ENCODE measurements at regions not wholly inside any gene's neighbourhood (a gene's known extent, or its start where the extent isn't known, plus 50 kb on each side); places are given as distances from the start of the nearest gene placed in this dataset.
A peak's percentile ranks its signal among the peaks of the same experiment; 100 is the strongest.

DNA sequence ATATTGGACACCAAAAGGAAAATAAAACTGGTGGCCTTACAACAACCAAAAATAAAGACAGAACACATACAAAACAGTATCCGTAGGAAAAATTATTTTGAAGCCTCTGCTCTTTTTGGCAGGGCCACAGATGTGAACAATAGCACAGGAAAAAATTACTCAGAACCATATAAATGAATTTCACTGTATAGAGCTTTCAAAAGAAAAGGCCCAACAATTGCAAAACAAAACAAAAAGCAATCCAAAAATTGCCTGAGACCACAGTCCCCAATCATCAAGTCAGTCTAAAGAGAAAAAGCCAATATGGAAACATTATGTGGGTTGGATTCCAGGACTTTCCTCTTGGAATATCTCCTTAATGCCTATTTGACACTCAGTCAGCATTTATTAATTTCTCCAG is 243.8 kb downstream of the CEMIP2 start:
- ATAC-seq = no peak
- Histone ChIP-seq H3K9me3 (no peaks in the 10 kb centered on the region), H3K4me3 (no peak overlapping the region), H3K4me1 (no peaks in the 10 kb centered on the region), H3K4me2 (no peak overlapping the region), H3K27ac (no peak overlapping the region)
- POLR2A ChIA-PET = no interaction called here
- no peak for DNase-seq (ENCODE audit: low read depth in 1 of 2, low spot score in 1 of 2)
- WGBS (ENCODE audit: missing lambda C conversion rate) = 0% methylated on average over 1 of the region's 1 CpG
- CTCF ChIA-PET = interaction anchor here (1.4 to 1.8 kb wide), 3 partner anchors 11 to 239 kb away, joined by 3 to 7 read pairs (median 3); no protein-coding TSS in a partner anchor
- no peak for TF ChIP-seq CEBPB (IDR thresholded peaks at IDR 0.05)
- FAIRE-seq = no peak

DNA sequence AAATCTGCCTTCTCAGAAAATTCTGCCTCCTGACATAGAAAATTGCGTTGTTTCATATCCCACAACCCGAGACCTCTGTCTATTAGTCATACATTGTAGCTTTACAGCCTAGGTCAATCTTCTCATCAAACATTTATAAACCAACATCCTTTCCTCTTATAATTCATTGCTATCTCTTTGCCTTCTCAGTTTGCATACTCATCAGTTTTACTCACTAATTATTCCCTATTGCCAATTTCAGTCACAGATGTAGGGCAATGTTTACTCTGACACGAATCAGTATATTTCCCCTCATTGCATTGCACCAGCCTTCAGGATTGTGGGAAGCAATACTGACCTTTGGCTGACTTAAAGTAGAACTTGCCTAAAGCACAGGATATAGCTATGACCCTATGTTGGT is 247.2 kb downstream of the CEMIP2 start:
- 32% methylated on average over 3 of the region's 3 CpGs for WGBS (ENCODE audit: missing lambda C conversion rate)
- no peaks in the 10 kb centered on the region for H3K9me3 ChIP-seq
- no peaks in the 10 kb centered on the region for H3K4me1 ChIP-seq
- ChIA-PET CTCF (no interaction called here), POLR2A (no interaction called here)
- ATAC-seq = no peak
- TF ChIP-seq RAD21 (conservative IDR thresholded peaks at IDR 0.05 in 1 of 2, IDR thresholded peaks at IDR 0.05 in 1 of 2) (no peak), MAFK (IDR thresholded peaks at IDR 0.05; ENCODE audit: partially characterized antibody) (peak; percentile 62), NR3C1 (IDR thresholded peaks at IDR 0.05) (no peak), PHF8 (IDR thresholded peaks at IDR 0.05; ENCODE audit: borderline replicate concordance, low read depth) (no peak), RFX5 (IDR thresholded peaks at IDR 0.05) (no peak), ZC3H11A (IDR thresholded peaks at IDR 0.05) (no peak), ESRRA (IDR thresholded peaks at IDR 0.05; ENCODE audit: borderline replicate concordance, low read length) (no peak)
- FAIRE-seq = no peak
- no peak overlapping the region for H3K4me3 ChIP-seq
- H3K4me2 ChIP-seq = no peak overlapping the region
- DNase-seq (ENCODE audit: low read depth in 1 of 2, low spot score in 1 of 2) = no peak
- no peak overlapping the region for H3K27ac ChIP-seq

DNA sequence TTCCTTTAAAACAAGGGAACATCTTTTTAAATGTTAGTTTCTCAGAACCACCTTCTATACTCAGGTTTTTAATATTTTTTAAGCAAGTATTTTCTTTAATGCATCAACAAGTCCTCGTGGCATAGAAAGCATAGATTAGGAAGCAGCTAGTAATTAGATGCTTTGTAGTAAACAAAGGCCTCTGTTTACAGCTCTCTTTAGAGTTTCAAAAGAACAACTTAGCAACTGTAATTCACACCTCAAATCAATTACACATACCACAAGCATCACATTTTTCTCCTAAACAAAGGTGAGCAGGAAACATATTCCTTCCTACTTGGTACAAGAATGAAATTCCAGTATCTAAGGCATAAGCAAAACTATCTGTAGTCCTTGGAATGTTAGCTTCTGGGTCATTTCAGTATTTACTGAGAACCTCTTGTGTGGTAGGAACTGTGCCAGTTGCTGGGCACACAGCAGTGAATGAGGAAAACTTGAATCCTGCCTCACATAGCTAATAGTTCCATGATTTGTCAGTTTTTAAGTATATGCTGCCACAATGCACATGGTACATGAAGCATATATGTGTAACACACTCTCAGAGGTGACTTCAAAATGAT is 249.1 kb downstream of the CEMIP2 start:
- Histone ChIP-seq H3K27ac (no peak overlapping the region), H3K4me3 (no peak overlapping the region), H3K4me2 (no peak overlapping the region), H3K4me1 (no peaks in the 10 kb centered on the region), H3K9me3 (no peaks in the 10 kb centered on the region)
- ChIA-PET CTCF (interaction anchor here (0.9 kb wide), 2 partner anchors 13 to 21 kb away, joined by 3 read pairs; no protein-coding TSS in a partner anchor), POLR2A (no interaction called here)
- ATAC-seq (no peak), DNase-seq (ENCODE audit: low read depth in 1 of 2, low spot score in 1 of 2) (no peak), FAIRE-seq (no peak)
- no peak for TF ChIP-seq JUN (IDR thresholded peaks at IDR 0.05)
- TF ChIP-seq, protein P1, sequence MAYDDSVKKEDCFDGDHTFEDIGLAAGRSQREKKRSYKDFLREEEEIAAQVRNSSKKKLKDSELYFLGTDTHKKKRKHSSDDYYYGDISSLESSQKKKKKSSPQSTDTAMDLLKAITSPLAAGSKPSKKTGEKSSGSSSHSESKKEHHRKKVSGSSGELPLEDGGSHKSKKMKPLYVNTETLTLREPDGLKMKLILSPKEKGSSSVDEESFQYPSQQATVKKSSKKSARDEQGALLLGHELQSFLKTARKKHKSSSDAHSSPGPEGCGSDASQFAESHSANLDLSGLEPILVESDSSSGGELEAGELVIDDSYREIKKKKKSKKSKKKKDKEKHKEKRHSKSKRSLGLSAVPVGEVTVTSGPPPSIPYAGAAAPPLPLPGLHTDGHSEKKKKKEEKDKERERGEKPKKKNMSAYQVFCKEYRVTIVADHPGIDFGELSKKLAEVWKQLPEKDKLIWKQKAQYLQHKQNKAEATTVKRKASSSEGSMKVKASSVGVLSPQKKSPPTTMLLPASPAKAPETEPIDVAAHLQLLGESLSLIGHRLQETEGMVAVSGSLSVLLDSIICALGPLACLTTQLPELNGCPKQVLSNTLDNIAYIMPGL (CRISPR knock-in tag; IDR thresholded peaks at IDR 0.05; ENCODE audit: borderline replicate concordance) = no peak
- TF ChIP-seq ZNF302 (CRISPR knock-in tag; IDR thresholded peaks at IDR 0.05) = no peak
- TF ChIP-seq POLR2A (IDR thresholded peaks at IDR 0.05; ENCODE audit: low read length) = no peak
- TF ChIP-seq EHMT2 (IDR thresholded peaks at IDR 0.05; ENCODE audit: low read depth) = no peak
- no peak for TF ChIP-seq TFCP2L1 (CRISPR knock-in tag; IDR thresholded peaks at IDR 0.05)
- TF ChIP-seq JUNB (IDR thresholded peaks at IDR 0.05) = no peak
- TF ChIP-seq CEBPB (IDR thresholded peaks at IDR 0.05) = no peak
- no peak for TF ChIP-seq RNF2 (IDR thresholded peaks at IDR 0.05; ENCODE audit: borderline replicate concordance, low read depth)
- 3% methylated on average over 1 of the region's 1 CpG for WGBS (ENCODE audit: missing lambda C conversion rate)

DNA sequence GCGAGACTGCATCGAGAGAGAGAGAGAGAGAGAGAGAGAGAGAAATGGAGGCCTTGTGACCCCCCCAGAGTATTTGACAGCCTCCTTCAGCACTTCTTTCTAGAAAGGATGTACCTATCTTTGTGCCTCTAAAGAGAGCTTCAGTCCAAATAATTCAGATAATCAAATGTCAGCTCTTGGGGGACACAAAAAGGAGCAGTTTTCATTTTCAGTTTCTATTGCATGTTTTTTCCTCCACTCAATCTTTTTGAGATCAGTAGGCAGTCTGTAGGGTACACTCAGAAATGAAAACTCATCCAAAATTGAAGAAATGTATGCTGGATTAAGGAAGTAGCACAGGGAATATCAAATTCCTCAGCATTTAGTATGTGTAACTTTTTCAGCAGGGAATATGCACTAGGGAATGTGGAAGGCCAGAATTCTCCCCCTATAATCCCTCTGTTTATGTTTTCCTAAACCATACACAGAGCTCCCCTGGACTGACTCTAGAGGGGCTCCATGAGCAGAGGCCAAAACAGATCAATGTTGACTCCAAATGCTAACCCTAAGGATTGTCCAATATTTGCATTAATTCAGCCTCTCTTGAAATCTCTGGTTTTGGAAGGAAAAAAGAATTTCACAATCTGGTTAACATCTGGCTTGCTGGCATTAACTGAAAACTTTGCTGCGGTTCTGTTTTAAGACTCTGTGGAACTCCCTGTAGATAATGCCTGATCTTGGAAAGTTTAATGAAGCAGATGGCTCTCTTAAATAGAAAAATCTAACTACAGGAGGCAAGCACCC is 250.1 kb downstream of the CEMIP2 start:
- POLR2A ChIA-PET = no interaction called here
- no peak for ATAC-seq
- no peak for TF ChIP-seq NFE2L2 (conservative IDR thresholded peaks at IDR 0.05; ENCODE audit: low read length)
- TF ChIP-seq, protein P2, sequence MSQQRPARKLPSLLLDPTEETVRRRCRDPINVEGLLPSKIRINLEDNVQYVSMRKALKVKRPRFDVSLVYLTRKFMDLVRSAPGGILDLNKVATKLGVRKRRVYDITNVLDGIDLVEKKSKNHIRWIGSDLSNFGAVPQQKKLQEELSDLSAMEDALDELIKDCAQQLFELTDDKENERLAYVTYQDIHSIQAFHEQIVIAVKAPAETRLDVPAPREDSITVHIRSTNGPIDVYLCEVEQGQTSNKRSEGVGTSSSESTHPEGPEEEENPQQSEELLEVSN (IDR thresholded peaks at IDR 0.05; ENCODE audit: borderline replicate concordance, low read depth) = no peak
- TF ChIP-seq RNF2 (IDR thresholded peaks at IDR 0.05; ENCODE audit: borderline replicate concordance, low read depth) = no peak
- TF ChIP-seq PHF8 (IDR thresholded peaks at IDR 0.05; ENCODE audit: borderline replicate concordance, low read depth) = no peak
- TF ChIP-seq CHD2 (IDR thresholded peaks at IDR 0.05; ENCODE audit: low read length, partially characterized antibody) = no peak
- no peak for TF ChIP-seq MAFK (IDR thresholded peaks at IDR 0.05; ENCODE audit: partially characterized antibody)
- TF ChIP-seq ZC3H11A (IDR thresholded peaks at IDR 0.05) = no peak
- no peak for TF ChIP-seq CBX2 (IDR thresholded peaks at IDR 0.05; ENCODE audit: borderline replicate concordance, low read depth)
- no peak for TF ChIP-seq SREBF2 (IDR thresholded peaks at IDR 0.05)
- TF ChIP-seq, protein P3, sequence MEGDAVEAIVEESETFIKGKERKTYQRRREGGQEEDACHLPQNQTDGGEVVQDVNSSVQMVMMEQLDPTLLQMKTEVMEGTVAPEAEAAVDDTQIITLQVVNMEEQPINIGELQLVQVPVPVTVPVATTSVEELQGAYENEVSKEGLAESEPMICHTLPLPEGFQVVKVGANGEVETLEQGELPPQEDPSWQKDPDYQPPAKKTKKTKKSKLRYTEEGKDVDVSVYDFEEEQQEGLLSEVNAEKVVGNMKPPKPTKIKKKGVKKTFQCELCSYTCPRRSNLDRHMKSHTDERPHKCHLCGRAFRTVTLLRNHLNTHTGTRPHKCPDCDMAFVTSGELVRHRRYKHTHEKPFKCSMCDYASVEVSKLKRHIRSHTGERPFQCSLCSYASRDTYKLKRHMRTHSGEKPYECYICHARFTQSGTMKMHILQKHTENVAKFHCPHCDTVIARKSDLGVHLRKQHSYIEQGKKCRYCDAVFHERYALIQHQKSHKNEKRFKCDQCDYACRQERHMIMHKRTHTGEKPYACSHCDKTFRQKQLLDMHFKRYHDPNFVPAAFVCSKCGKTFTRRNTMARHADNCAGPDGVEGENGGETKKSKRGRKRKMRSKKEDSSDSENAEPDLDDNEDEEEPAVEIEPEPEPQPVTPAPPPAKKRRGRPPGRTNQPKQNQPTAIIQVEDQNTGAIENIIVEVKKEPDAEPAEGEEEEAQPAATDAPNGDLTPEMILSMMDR (IDR thresholded peaks at IDR 0.05) = no peak
- no peak for TF ChIP-seq NR3C1 (IDR thresholded peaks at IDR 0.05)
- TF ChIP-seq EHMT2 (IDR thresholded peaks at IDR 0.05; ENCODE audit: low read depth) = no peak
- no peak for TF ChIP-seq ESRRA (IDR thresholded peaks at IDR 0.05; ENCODE audit: borderline replicate concordance, low read length)
- TF ChIP-seq SMC3 (IDR thresholded peaks at IDR 0.05) = no peak
- TF ChIP-seq HOXA7 (CRISPR knock-in tag; IDR thresholded peaks at IDR 0.05) = no peak
- TF ChIP-seq ZNF302 (CRISPR knock-in tag; IDR thresholded peaks at IDR 0.05) = no peak
- TF ChIP-seq MAZ (IDR thresholded peaks at IDR 0.05; ENCODE audit: borderline replicate concordance, low read depth, low read length) = no peak

More for the DNA sequence above, 250.1 kb downstream of the CEMIP2 start:
- no peak for DNase-seq (ENCODE audit: low read depth in 1 of 2, low spot score in 1 of 2)
- Histone ChIP-seq H3K4me1 (no peaks in the 10 kb centered on the region), H3K27ac (no peak overlapping the region), H3K4me3 (no peak overlapping the region), H3K4me2 (no peak overlapping the region), H3K9me3 (no peaks in the 10 kb centered on the region)
- WGBS (ENCODE audit: missing lambda C conversion rate) = 62% methylated on average over 3 of the region's 3 CpGs
- no peak for FAIRE-seq
- CTCF ChIA-PET = interaction anchor here (0.9 kb wide), 3 partner anchors 12 to 288 kb away, joined by 3 read pairs; no protein-coding TSS in a partner anchor

Measured in A549 (cell line).